Heart left ventricle (tissue), 16 donors: ENCODE measurements at regions not wholly inside any gene's neighbourhood (a gene's known extent, or its start where the extent isn't known, plus 50 kb on each side); places are given as distances from the start of the nearest gene placed in this dataset.

Experiments used
- ATAC-seq, 4 donors: fragments of 200-7000 bp; cut with Tn5 transposase; one replicate each; pipeline ENCODE4 v1.9.1; 2020 to 2022; ENCODE audit warnings: moderate library complexity in 4 of 4, mild to moderate bottlenecking in 3 of 4, moderate number of reproducible peaks in 1 of 4
- DNase-seq, 5 donors: peaks; one replicate each; pipeline ENCODE4 v3.0.0-alpha.2; 2020
- H3K27ac ChIP-seq, 12 donors: fragments of 200-600 bp; sonication (generic) in 4 of 12; one replicate each; pipeline versions ENCODE4 v1.5.0 to v1.8.0; 2016 to 2022; ENCODE audit warnings: mild to moderate bottlenecking in 2 of 12
- H3K27me3 ChIP-seq, 9 donors: fragments of 200-600 bp; sonication (generic) in 2 of 9; one replicate each; pipeline versions ENCODE4 v1.5.1 to v1.8.0; 2016 to 2022; ENCODE audit warnings: mild to moderate bottlenecking in 3 of 9
- H3K36me3 ChIP-seq, 9 donors: fragments of 200-600 bp; sonication (generic) in 2 of 9; one replicate each; pipeline versions ENCODE4 v1.5.0 to v1.8.0; 2018 to 2022; ENCODE audit warnings: mild to moderate bottlenecking in 2 of 9
- H3K4me1 ChIP-seq, 12 donors: fragments of 200-600 bp; sonication (generic) in 4 of 12; one replicate each; pipeline versions ENCODE4 v1.5.0 to v1.8.0; 2016 to 2022; ENCODE audit warnings: mild to moderate bottlenecking in 3 of 12
- H3K4me3 ChIP-seq, 12 donors: fragments of 200-600 bp; sonication (generic) in 4 of 12; one replicate each; pipeline versions ENCODE4 v1.5.0 to v1.8.0; 2017 to 2022; ENCODE audit warnings: mild to moderate bottlenecking in 9 of 12, moderate library complexity in 4 of 12
- H3K9me3 ChIP-seq, 12 donors: fragments of 200-600 bp; sonication (generic) in 4 of 12; one replicate each; pipeline versions ENCODE4 v1.5.0 to v1.8.0; 2016 to 2022; ENCODE audit warnings: mild to moderate bottlenecking in 1 of 12
- POLR2A ChIP-seq, 2 donors: fragments of 450-650 bp; IDR thresholded peaks; one replicate each; pipeline ENCODE4 v1.6.1; 2017; ENCODE audit warnings: antibody characterized with exemption in 2 of 2, mild to moderate bottlenecking in 2 of 2, moderate library complexity in 2 of 2
- WGBS, 4 donors: extraction: QIAGEN DNeasy Blood & Tissue Kit in 2 of 4; methylation state at CpG; one replicate each; pipeline versions ENCODE4 v1.1.5 to v1.1.7; 2013 to 2018; 5-methylcytosine and 5-hydroxymethylcytosine counted together
- intact Hi-C, 10 donors: fragments of 100-400 bp; cut with DNase I; formaldehyde crosslinking; loops; one replicate each; pipeline versions ENCODE4 v1.11.1 to v1.14.2; 2022
- TF ChIP-seq, protein P1 (sequence below), 12 donors: fragments of 200-600 bp; sonication (generic) in 4 of 12; IDR thresholded peaks; one replicate each; pipeline versions ENCODE4 v1.5.0 to v1.8.0; 2018 to 2022; ENCODE audit warnings: antibody characterized with exemption in 12 of 12, mild to moderate bottlenecking in 5 of 12
- donor health status: ischemic (EF 13 %, LVEDD 7.1; RV severe dilation, severe dysfunction).
- donor health status: healthy with polysubstance abuse.
- donor health status: DM: no; HTN: yes; CAD: no.
- donor health status: DM: no; HTN: no; CAD: no.
- donor health status: ischemic (EF 25% LVEDD 6.9; RV normal size, moderate dysfunction).
- donor health status: ischemic (EF 25% LVEDD 5.7; RV mildly dilated, moderate dysfunction).
- donor health status: healthy.
- donor health status: DM: yes; HTN: yes; CAD: no.
- donor health status: ischemic (EF 35%, LVEDD 5.7; RV mildly dilated, moderate dysfunction).
- donor health status: nonischemic (EF 11% LVEDD 7.7; RV severe dilation, severe dysfunction).
- donor health status: DM: yes; HTN: yes; CAD: no.
- donor health status: PGD.
- donor health status: ischemic (EF 29% LVEDD 5.4; RV normal size, mild dysfunction).
- donor health status: nonischemic (EF 23%, LVEDD 6.1; RV moderate dilation, normal function).

DNA sequence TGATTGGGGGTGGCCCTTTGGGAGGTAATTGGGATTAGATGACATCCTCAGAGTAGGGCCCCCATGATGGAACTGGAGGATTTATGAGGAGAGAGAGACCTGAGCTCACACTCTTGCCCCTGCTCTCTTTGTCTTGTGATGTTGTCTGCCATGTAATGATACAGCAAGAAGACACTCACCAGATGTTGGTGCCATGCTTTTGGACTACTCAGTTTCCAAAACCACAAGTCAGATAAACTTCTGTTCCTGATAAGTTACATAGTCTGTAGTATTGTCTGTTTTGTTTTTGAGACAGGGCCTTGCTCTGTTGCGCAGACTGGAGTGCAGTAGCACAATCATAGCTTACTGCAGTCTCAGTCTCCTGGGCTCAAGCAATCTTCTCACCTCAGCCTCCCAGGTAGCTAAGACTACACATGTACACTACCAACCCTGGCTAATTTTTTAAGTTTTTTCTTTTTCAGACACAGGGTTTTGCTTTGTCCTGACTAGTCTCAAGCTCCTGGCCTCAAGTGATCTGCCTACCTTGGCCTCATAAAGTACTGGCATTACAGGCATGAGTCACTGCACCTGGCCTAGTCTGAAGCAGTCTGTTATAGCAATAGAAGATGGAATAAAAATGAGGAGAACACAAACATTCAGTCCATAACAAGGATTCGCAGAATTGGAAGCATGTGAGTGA lies 115.0 kb upstream of the GALNT2 start:
- Histone ChIP-seq H3K27ac (no peak overlapping the region), H3K9me3 (no peaks in the 10 kb centered on the region), H3K27me3 (no peaks in the 10 kb centered on the region), H3K4me3 (no peak overlapping the region), H3K36me3 (no peaks in the 10 kb centered on the region), H3K4me1 (no peaks in the 10 kb centered on the region)
- DNase-seq = no peak
- WGBS, 4 donors = 92 to 96% (median 93%) methylated on average over 2 of the region's 2 CpGs
- TF ChIP-seq, protein P1, sequence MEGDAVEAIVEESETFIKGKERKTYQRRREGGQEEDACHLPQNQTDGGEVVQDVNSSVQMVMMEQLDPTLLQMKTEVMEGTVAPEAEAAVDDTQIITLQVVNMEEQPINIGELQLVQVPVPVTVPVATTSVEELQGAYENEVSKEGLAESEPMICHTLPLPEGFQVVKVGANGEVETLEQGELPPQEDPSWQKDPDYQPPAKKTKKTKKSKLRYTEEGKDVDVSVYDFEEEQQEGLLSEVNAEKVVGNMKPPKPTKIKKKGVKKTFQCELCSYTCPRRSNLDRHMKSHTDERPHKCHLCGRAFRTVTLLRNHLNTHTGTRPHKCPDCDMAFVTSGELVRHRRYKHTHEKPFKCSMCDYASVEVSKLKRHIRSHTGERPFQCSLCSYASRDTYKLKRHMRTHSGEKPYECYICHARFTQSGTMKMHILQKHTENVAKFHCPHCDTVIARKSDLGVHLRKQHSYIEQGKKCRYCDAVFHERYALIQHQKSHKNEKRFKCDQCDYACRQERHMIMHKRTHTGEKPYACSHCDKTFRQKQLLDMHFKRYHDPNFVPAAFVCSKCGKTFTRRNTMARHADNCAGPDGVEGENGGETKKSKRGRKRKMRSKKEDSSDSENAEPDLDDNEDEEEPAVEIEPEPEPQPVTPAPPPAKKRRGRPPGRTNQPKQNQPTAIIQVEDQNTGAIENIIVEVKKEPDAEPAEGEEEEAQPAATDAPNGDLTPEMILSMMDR (IDR thresholded peaks at IDR 0.05) = no peak
- no peak for TF ChIP-seq POLR2A (IDR thresholded peaks at IDR 0.05)
- intact Hi-C loops = no loop called here
- ATAC-seq = no peak

DNA sequence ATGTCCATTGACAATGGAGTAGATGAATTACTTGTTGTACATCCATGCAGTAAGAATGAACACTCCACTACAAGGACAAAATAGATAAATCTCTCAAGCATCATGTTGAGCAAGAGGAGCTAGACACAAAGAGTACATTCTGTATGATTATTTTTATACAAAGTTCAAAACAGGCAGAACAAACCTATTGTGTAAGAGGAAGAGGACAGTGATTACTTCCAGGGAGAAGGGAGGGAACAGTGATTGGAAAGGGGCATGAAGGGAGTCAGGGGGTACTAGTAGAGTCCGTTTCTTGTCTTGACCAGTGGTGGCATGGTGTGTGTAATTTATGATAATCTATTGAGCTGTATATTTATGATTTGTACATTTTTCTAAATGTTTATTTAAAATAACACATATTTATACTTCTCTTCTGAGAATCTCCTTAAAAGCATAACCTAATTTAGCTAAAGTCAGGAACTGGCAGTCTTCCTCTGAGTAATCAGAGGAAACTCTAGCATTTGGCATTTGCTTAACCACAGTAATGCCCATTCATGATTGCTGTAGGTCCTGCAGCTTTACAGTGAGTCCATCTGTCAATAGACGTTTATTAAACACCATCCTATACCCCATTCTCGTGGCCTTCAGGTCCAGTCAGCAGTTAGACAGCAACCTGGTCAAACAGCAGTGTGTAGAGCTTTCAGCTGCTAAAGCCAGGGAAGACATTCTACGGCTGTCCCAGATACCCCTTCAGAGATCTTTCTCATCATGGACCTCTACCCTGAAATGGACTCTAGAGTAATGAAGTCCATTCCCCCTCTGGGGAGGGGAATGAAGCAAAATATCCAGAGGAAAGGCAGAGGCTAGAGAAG lies 114.1 kb upstream of the GALNT2 start:
- ATAC-seq = no peak
- 81 to 91% (median 86%) methylated on average over 4 of the region's 4 CpGs for WGBS, 4 donors
- H3K27me3 ChIP-seq = no peaks in the 10 kb centered on the region
- H3K4me1 ChIP-seq = no peaks in the 10 kb centered on the region
- no peaks in the 10 kb centered on the region for H3K36me3 ChIP-seq
- no peak for TF ChIP-seq POLR2A (IDR thresholded peaks at IDR 0.05)
- TF ChIP-seq, protein P1 (IDR thresholded peaks at IDR 0.05) = no peak
- intact Hi-C loops = no loop called here
- no peak overlapping the region for H3K27ac ChIP-seq
- no peak overlapping the region for H3K4me3 ChIP-seq
- DNase-seq = no peak
- H3K9me3 ChIP-seq = no peaks in the 10 kb centered on the region

DNA sequence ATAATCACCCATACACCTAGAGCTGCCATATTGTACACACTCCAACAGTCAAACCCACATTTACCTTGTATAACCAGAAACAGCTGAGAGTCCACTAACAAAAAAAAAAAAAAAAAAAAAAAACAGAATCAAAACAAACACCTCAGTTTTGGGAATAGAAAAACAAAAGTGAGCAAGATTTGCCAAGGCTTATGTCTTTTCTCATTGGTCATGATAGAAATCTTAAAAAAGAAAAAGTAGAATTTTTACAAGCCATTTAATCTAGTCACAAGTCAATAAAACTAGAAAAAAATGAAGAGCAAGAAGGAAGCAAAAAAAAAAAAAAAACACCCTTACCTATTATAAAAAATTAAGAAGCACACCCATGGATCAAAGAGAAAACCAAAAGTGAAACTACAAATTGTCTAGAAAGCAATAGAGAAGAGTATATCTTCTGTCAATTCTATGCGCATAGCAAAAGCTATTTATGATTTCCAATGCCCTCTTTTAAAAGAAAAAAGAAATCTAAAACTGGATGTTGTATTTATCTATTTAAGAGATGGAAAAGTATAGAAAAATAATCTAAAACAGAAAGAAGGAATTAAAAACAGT lies 113.2 kb upstream of the GALNT2 start:
- Histone ChIP-seq H3K27ac (no peak overlapping the region), H3K4me3 (no peak overlapping the region), H3K4me1 (no peaks in the 10 kb centered on the region), H3K36me3 (no peaks in the 10 kb centered on the region), H3K9me3 (no peaks in the 10 kb centered on the region), H3K27me3 (no peaks in the 10 kb centered on the region)
- ATAC-seq (no peak), DNase-seq (no peak)
- 89 to 93% (median 90%) methylated on average over 1 of the region's 1 CpG for WGBS, 4 donors
- TF ChIP-seq POLR2A (IDR thresholded peaks at IDR 0.05) = no peak
- TF ChIP-seq, protein P1 (IDR thresholded peaks at IDR 0.05) = no peak
- intact Hi-C loops = no loop called here

DNA sequence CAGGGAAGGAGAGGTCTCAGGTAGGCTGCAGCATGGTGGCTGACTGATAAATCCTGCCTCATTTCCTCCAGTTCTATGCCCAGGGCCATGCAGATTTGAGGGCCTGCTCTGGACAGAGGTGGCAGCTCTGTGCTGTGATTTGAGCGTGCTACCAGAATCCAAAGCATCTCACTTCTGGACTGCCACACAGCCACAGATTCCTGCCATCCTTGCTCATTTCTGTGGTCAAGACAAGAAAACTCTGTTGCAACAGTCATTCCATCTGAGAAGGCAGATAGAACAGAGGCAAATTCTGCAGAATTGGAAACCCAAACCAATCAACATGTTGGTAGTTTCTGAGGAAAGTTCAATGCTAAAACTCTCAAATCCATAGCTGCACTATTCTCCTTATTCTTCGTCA lies 102.8 kb upstream of the GALNT2 start:
- Histone ChIP-seq H3K27me3 (peaks cover 0 to 12% (median 0%) of the 10 kb centered on the region in 9 donors), H3K9me3 (no peaks in the 10 kb centered on the region), H3K4me1 (no peaks in the 10 kb centered on the region), H3K36me3 (no peaks in the 10 kb centered on the region), H3K4me3 (no peak overlapping the region), H3K27ac (no peak overlapping the region)
- intact Hi-C loops = no loop called here
- WGBS, 4 donors = 78 to 91% (median 89%) methylated on average over 2 of the region's 2 CpGs
- ATAC-seq (no peak), DNase-seq (no peak)
- TF ChIP-seq, protein P1 (IDR thresholded peaks at IDR 0.05) = no peak
- TF ChIP-seq POLR2A (IDR thresholded peaks at IDR 0.05) = no peak
